ENCODE measurements at regions not wholly inside any gene's neighbourhood (a gene's known extent, or its start where the extent isn't known, plus 50 kb on each side); places are given as distances from the start of the nearest gene placed in this dataset.

GRCh38 chr4:17327591-17327990 is 184.3 kb downstream of the QDPR start:
- no peak overlapping the region for H3K4me3 Mint-ChIP-seq
- H3K4me2 ChIP-seq, result no peak overlapping the region
- no peaks in the 10 kb centered on the region for H3F3A ChIP-seq (replicated peaks; ENCODE audit: low read depth)
- DNase-seq (ENCODE audit: low spot score) (no peak), ATAC-seq (no peak)
- no peaks in the 10 kb centered on the region for H3K27me3 Mint-ChIP-seq (ENCODE audit: insufficient read depth, low read depth, poor library complexity)
- peaks cover 16% of the 10 kb centered on the region; the same call in 2 of the 3 replicates for H3K4me1 Mint-ChIP-seq
- H3K4me1 ChIP-seq (ENCODE audit: insufficient read depth), result peaks cover 10% of the 10 kb centered on the region
- H2AFZ ChIP-seq, result no peak overlapping the region
- no peaks in the 10 kb centered on the region for H3K36me3 Mint-ChIP-seq (ENCODE audit: low read depth)
- H3K9me3 Mint-ChIP-seq, result no peaks in the 10 kb centered on the region
- H3K79me2 ChIP-seq (replicated peaks; ENCODE audit: insufficient read depth), result no peaks in the 10 kb centered on the region
- no peak overlapping the region for H3K27ac Mint-ChIP-seq
- no peaks in the 10 kb centered on the region for H3K9me2 ChIP-seq (ENCODE audit: insufficient read depth)
- no peaks in the 10 kb centered on the region for H4K20me1 ChIP-seq (replicated peaks; ENCODE audit: insufficient read depth)
- no peaks in the 10 kb centered on the region for H3K27me3 ChIP-seq (ENCODE audit: insufficient read depth)
- H3K27ac ChIP-seq (ENCODE audit: low read depth), result no peak overlapping the region
- no peak overlapping the region for H3K4me3 ChIP-seq
- no peak for TF ChIP-seq STAT1 (IDR thresholded peaks at IDR 0.05; ENCODE audit: unreplicated experiment)
- TF ChIP-seq ETS1 (IDR thresholded peaks at IDR 0.05), result no peak
- TF ChIP-seq ZNF462 (CRISPR knock-in tag; IDR thresholded peaks at IDR 0.05), result no peak
- TF ChIP-seq CTCF (conservative IDR thresholded peaks at IDR 0.05; ENCODE audit: low read depth in 2 of 2), result no peak
- no peak for TF ChIP-seq NANOG (IDR thresholded peaks at IDR 0.05; ENCODE audit: borderline replicate concordance)
- TF ChIP-seq EZH2phosphoT487 (IDR thresholded peaks at IDR 0.05; ENCODE audit: unreplicated experiment), result no peak
- TF ChIP-seq EZH2 (IDR thresholded peaks at IDR 0.05; ENCODE audit: low read depth, unreplicated experiment), result no peak
- no peaks in the 10 kb centered on the region for H3K36me3 ChIP-seq (ENCODE audit: insufficient read depth)

Data from GM23338 (cell line).